LNCaP clone FGC (cell line): ENCODE measurements at regions not wholly inside any gene's neighbourhood (a gene's known extent, or its start where the extent isn't known, plus 50 kb on each side); places are given as distances from the start of the nearest gene placed in this dataset.

ENCODE experiments used
- DNase-seq: peaks from one replicate; pipeline ENCODE4 v3.0.0-alpha.2; 2011; ENCODE audit warnings: low read depth
- H3K4me3 ChIP-seq: 2 replicates; pipeline ENCODE4 v1.5.1; 2011; ENCODE audit warnings: mild to moderate bottlenecking, low read depth, low read length, control low read depth
- TF ChIP-seq, protein P1 (sequence below): IDR thresholded peaks from 2 replicates; pipeline ENCODE4 v1.5.1; 2012; ENCODE audit warnings: mild to moderate bottlenecking; ENCODE audit not compliant: control insufficient read depth, insufficient read depth; ENCODE audit errors: extremely low read depth

DNA sequence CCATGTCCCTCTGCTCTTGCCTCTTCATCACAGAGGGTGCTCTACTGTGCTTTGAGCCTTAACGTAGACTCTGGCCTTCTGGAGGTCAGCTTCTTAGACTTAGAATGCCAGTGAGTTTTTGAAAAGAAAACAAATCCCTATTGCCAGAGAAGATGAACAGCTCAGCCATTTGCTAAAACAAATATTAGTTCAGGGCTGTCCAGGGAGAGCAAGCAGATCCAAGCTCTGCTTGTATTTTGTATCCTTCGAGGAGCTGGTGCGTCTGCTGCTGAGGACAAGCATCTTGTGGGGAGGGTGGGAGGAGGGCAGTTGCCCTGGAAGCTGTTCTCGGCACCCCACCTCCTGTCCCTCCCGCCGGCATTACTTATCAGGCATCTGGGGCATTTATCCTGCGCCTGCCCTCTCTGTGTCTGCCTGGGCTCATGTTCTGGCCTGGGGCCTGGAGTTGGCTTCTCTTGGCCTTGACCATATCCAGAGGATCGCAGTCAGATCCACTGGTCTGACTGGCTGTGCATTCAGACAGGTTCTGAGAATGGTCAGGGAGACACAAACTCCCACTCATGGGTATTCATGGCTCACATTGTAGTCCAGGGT is 173.1 kb upstream of the NLRP1 start:
- H3K4me3 ChIP-seq, result no peak overlapping the region
- TF ChIP-seq, protein P1, sequence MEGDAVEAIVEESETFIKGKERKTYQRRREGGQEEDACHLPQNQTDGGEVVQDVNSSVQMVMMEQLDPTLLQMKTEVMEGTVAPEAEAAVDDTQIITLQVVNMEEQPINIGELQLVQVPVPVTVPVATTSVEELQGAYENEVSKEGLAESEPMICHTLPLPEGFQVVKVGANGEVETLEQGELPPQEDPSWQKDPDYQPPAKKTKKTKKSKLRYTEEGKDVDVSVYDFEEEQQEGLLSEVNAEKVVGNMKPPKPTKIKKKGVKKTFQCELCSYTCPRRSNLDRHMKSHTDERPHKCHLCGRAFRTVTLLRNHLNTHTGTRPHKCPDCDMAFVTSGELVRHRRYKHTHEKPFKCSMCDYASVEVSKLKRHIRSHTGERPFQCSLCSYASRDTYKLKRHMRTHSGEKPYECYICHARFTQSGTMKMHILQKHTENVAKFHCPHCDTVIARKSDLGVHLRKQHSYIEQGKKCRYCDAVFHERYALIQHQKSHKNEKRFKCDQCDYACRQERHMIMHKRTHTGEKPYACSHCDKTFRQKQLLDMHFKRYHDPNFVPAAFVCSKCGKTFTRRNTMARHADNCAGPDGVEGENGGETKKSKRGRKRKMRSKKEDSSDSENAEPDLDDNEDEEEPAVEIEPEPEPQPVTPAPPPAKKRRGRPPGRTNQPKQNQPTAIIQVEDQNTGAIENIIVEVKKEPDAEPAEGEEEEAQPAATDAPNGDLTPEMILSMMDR, result no peak
- peak; percentile 28 for DNase-seq

DNA sequence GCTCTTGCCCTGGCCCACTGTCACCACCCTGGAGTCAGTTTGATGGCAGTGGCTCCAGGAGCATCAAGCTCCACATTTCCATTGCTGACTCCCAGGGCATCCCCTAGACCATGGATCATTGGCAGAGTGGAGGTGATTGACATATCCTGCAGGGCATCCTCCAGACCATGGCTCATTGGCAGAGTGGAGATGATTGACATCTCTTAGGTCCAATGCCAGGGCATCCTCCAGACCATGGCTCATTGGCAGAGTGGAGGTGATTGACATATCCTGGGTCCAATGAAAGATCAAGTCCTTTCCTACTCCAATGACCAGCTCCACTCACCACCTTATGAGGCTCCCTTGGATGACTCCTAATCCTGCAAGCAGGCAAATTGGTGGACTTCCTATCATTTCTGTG is 174.3 kb upstream of the NLRP1 start:
- H3K4me3 ChIP-seq, result no peak overlapping the region
- peak; percentile 48 for DNase-seq
- TF ChIP-seq, protein P1, result no peak

DNA sequence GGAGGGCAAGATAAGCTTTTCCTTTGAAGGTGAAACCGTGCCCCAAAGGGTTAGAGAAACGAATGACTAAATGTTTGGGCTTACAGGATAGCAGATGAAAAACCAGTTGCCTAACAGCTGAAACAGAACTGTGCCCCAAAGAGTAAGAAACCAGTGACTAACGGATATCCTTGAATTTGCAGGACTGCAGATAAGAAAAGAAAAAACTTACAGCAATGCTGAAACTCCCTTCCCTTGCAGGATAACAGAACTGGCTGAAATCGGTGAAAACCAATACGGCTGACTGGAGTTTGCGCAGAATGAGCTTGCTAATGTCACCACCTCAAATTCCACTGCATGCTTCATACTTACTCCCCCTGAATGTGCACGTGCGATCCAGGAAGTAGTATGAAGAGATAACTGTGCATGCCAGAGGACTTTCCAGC is 175.2 kb upstream of the NLRP1 start:
- TF ChIP-seq, protein P1, result no peak
- H3K4me3 ChIP-seq, result no peak overlapping the region
- DNase-seq, result no peak

DNA sequence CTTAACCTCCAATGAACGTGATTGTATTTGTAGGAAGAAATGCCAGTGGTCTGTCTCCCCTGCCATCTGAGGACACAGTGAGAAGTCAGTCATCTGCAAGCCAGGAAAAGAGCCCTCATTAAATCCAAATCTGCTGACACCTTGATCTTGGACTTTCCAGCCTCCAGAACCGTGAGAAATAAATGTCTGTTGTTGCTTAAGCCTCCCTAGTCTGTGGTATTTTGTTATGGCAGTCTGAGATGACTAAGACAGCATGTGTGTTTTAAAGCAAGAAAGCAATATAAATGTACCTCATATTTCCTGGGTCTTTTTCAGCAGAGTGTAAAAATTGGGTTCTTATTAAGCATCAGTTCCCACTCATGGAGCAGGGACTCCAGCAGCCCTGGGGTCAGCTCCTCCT is 177.9 kb upstream of the NLRP1 start:
- no peak overlapping the region for H3K4me3 ChIP-seq
- no peak for DNase-seq
- TF ChIP-seq, protein P1, result no peak

DNA sequence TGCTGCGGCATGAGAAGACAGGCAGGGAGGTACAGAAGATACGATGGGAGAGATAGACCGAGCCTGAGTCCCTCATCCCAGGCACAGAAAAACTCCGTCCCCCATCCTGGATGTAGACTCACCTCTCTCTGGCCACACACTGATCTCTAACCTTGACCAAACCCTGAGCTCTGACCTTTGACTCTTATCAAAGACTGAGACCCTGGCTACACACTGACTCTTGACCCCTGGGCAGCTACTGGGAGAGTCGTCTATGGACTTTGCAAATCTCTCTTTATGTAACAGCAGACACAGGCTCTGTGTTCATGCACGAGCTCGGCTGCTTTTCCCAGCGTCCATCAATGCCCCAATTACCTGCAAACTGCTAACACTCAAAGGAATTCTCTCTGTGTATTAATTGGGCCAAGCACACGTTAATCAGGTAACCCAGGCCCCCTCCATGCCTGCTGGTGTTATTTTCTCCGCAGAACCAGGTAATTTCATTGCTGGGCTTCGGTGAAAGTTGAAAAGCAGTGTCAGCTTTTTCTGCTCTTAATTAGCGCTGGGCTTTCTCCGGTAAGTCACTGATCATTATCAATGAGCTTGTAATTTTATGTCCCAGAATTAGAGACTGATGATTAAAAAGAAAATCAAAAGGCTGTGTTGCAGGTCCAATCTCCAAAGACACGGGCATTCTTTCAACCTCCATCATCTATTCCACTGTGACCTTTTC is 179.4 kb upstream of the NLRP1 start:
- TF ChIP-seq, protein P1, result no peak
- no peak for DNase-seq
- no peak overlapping the region for H3K4me3 ChIP-seq

DNA sequence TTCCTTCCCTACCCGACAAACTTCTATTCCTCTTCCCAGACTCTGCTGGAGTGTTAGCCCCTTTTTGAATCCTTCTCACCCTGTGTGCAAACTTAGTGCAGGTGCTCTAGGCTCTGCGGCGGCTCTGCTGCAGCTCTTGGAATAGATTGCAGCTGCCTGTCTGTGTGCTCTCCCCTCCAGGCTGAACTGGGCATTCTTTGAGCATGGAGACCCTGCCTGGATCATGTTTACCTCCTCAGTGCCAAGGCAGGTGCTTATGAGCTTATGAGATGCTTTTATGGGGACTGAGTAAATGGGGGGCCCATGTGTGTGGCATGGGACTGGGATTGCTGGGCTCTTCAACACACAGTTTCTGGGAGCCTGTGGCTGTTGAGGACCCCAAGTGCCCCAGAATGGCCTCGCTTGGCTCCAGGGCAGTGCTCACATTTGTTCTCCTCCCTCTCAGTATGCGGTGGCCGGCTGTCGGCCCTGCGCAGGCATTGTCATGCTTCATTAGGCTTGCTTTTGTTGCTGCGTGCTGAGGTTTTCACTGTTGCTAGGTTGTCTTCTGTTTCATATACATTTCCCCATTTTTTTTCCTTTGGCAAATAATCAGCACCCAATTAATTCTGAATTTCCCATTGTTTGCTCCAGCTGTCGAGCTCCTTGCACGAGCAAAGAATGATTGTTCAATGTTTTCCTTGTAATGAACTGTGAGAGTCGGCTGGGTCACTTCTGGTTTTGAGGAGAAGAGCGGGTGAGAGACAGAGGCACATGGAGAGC is 185.5 kb upstream of the NLRP1 start:
- TF ChIP-seq, protein P1, result no peak
- H3K4me3 ChIP-seq, result no peak overlapping the region
- DNase-seq, result no peak
